ENCODE measurements at regions not wholly inside any gene's neighbourhood (a gene's known extent, or its start where the extent isn't known, plus 50 kb on each side); places are given as distances from the start of the nearest gene placed in this dataset.
"Not testable (repeated sequence)": the region's sequence is repeated elsewhere in the genome, so short reads cannot be mapped to it uniquely, and the experiment has no call there.

DNA sequence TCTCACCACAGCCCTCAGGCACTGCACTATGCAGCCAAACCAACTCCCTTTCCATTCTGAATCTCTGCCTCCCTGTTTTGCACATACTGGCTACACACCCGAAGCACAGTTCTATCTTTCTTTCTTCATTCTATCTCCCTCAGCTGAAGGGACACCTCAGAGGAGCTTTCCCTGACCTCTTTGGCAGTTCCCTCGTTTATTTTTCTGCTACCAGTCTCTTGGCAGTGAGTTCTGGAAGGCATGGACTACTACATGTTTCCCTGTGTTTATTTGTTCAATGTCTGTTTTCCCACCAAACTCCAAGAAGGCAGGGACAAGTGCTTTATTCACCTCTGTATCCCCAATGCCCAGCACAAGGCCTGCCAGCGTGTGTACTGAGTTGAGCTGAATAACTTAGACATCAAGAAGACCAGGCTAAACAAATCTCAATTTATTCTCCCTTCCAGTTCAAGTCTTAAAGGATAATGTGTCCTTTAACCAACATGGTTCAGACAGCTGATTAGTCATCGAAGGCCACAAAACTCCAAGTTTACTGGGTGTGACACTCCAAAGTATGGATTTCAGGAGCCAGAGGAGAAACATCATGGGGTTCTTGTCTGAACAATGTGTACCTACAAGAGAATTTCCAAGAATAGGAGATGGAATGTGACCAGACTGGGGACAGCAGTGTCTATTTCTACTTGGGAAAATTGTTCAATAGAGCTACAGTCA lies 260.1 kb upstream of the CTNNB1 start:
- no peak for DNase-seq
- ATAC-seq: peak; percentile 77
- Histone ChIP-seq H3K27ac (peak overlapping the region; percentile 49 to 63), H3K4me1 (peaks cover 0 to 3% of the 10 kb centered on the region in 2 donors), H3K36me3 (no peaks in the 10 kb centered on the region), H3K9me3 (no peaks in the 10 kb centered on the region), H3K4me3 (no peak overlapping the region), H3K27me3 (no peaks in the 10 kb centered on the region)
- intact Hi-C loops (cut with DNase I): no loop called here
- TF ChIP-seq CTCF (IDR thresholded peaks at IDR 0.05): no peak

GRCh38 chr3:40939741-40940130 lies 259.6 kb upstream of the CTNNB1 start:
- no peak overlapping the region for H3K4me3 ChIP-seq
- peak; percentile 93 for ATAC-seq
- DNase-seq: peak in 2 of 4 donors; percentile 64 to 73
- H3K27me3 ChIP-seq: no peaks in the 10 kb centered on the region
- peak overlapping the region; percentile 49 to 63 for H3K27ac ChIP-seq
- H3K36me3 ChIP-seq: no peaks in the 10 kb centered on the region
- peaks cover 0 to 3% of the 10 kb centered on the region in 2 donors for H3K4me1 ChIP-seq
- intact Hi-C loops (cut with DNase I): no loop called here
- H3K9me3 ChIP-seq: no peaks in the 10 kb centered on the region
- no peak for TF ChIP-seq CTCF (IDR thresholded peaks at IDR 0.05)

DNA sequence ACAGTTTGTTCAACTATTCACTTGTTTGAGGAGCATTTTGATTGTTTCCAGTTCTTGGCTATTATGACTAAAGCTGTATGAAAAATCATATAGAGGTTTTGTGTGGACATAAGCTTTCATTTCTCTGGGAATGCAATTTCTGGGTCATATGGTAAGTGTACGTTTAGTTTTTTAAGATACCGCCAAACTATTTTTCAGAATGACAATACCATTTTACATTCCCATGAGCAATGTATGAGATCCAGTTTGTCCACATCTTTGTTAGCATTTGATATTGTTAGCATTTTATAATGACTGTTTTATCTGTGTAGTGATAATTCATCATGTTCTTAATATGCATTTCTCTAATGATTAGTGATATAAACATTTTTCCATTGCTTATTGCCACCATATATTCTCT lies 258.7 kb upstream of the CTNNB1 start:
- H3K4me3 ChIP-seq: no peak overlapping the region
- peak overlapping the region in 1 of 2 donors; percentile 63 for H3K27ac ChIP-seq
- peaks cover 0 to 3% of the 10 kb centered on the region in 2 donors for H3K4me1 ChIP-seq
- no peak for TF ChIP-seq CTCF (IDR thresholded peaks at IDR 0.05)
- H3K9me3 ChIP-seq: no peaks in the 10 kb centered on the region
- no peaks in the 10 kb centered on the region for H3K27me3 ChIP-seq
- DNase-seq: no peak
- H3K36me3 ChIP-seq: no peaks in the 10 kb centered on the region
- intact Hi-C loops (cut with DNase I): no loop called here
- no peak for ATAC-seq

DNA sequence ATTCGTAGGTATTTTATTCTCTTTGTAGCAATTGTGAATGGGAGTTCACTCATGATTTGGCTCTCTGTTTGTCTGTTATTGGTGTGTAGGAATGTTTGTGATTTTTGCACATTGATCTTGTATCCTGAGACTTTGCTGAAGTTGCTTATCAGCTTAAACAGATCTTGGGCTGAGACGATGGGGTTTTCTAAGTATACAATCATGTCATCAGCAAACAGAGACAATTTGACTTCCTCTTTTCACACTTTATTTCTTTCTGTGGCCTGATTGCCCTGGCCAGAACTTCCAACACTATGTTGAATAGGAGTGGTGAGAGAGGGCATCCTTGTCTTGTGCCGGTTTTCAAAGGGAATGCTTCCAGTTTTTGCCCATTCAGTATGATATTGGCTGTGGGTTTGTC lies 252.3 kb upstream of the CTNNB1 start:
- intact Hi-C loops (cut with DNase I); H3K36me3 ChIP-seq; H3K9me3 ChIP-seq; H3K4me3 ChIP-seq; H3K27me3 ChIP-seq; H3K27ac ChIP-seq; H3K4me1 ChIP-seq; ATAC-seq; DNase-seq: not testable (repeated sequence)

GRCh38 chr3:40949347-40949746 lies 250.0 kb upstream of the CTNNB1 start:
- H3K4me1 ChIP-seq; ATAC-seq; H3K27me3 ChIP-seq; H3K4me3 ChIP-seq; DNase-seq; intact Hi-C loops (cut with DNase I); H3K27ac ChIP-seq; H3K36me3 ChIP-seq: not testable (repeated sequence)
- peaks cover 0 to 14% of the 10 kb centered on the region in 2 donors for H3K9me3 ChIP-seq

DNA sequence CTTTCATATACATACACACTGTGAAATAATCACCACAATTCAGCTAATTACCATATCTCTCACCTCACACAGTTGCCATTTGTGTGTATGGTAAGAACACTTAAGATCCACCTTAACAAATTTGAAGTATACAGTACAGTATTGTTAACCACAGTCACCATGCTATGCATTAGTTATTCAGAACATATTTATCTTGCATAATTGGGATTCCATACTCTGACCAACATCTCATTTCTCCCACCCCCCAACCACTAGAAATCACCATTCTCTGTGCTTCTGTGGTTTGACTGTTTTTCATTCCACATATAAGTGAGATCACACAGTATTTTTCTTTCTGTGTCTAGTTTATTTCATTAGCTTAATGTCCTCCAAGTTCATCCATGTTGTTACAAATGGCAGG lies 247.7 kb upstream of the CTNNB1 start:
- TF ChIP-seq CTCF (IDR thresholded peaks at IDR 0.05): no peak
- no peak overlapping the region for H3K27ac ChIP-seq
- no peaks in the 10 kb centered on the region for H3K4me1 ChIP-seq
- intact Hi-C loops (cut with DNase I): no loop called here
- H3K36me3 ChIP-seq: no peaks in the 10 kb centered on the region
- H3K27me3 ChIP-seq: no peaks in the 10 kb centered on the region
- H3K4me3 ChIP-seq: no peak overlapping the region
- peaks cover 0 to 16% of the 10 kb centered on the region in 2 donors for H3K9me3 ChIP-seq
- ATAC-seq: no peak
- no peak for DNase-seq

Measured in left lung (tissue), 4 donors.